HEK293 (cell line): ENCODE measurements at regions not wholly inside any gene's neighbourhood (a gene's known extent, or its start where the extent isn't known, plus 50 kb on each side); places are given as distances from the start of the nearest gene placed in this dataset.

Experiments
- CTCF ChIA-PET: fragments of 350-600 bp; formaldehyde crosslinking; extraction: SDS; loops from one replicate; lab custom pipeline; 2021; ENCODE audit warnings: antibody characterized with exemption; lab: Yijun Ruan, JAX
- POLR2A ChIA-PET: fragments of 300-600 bp; formaldehyde crosslinking; extraction: SDS; loops from one replicate; lab custom pipeline; 2020; ENCODE audit warnings: antibody characterized with exemption, inconsistent platforms; lab: Yijun Ruan, JAX
- H3K27ac ChIP-seq: fragments of 200-500 bp; sonication (Bioruptor generic); 2 replicates; pipeline ENCODE4 v1.5.1; 2014; ENCODE audit warnings: low read depth, low read length, control low read depth, inconsistent platforms; ENCODE audit errors: extremely low read depth
- H3K36me3 ChIP-seq, 2 experiments: fragments of 200-500 bp in 1 of 2; sonication (Bioruptor generic) in 1 of 2; 1 replicate in 1 of 2; 2 replicates in 1 of 2; pipeline ENCODE4 v1.5.1; 2014 to 2017; ENCODE audit warnings: inconsistent platforms in 2 of 2, low read length in 2 of 2; ENCODE audit not compliant: control insufficient read depth in 2 of 2, insufficient read depth in 1 of 2
- H3K4me1 ChIP-seq: fragments of 200-500 bp; sonication (Bioruptor generic); 2 replicates; pipeline ENCODE4 v1.5.1; 2014; ENCODE audit warnings: mild to moderate bottlenecking, low read length, inconsistent platforms; ENCODE audit not compliant: control insufficient read depth, insufficient read depth
- H3K4me3 ChIP-seq: 2 replicates; pipeline ENCODE4 v1.5.1; 2011; ENCODE audit warnings: low read depth, mild to moderate bottlenecking, control low read depth, low read length, moderate library complexity
- H3K9me3 ChIP-seq: fragments of 200-500 bp; sonication (Bioruptor generic); 2 replicates; pipeline ENCODE4 v1.5.1; 2014; ENCODE audit warnings: low read depth, low read length, inconsistent platforms; ENCODE audit not compliant: control insufficient read depth, insufficient read depth
- EGR2 ChIP-seq: fragments of 450-650 bp; formaldehyde crosslinking; IDR thresholded peaks from 2 replicates; pipeline ENCODE4 v1.5.1; 2016; ENCODE audit warnings: low read depth, missing biosample characterization, missing genetic modification characterization
- FEZF1 ChIP-seq: fragments of 450-650 bp; formaldehyde crosslinking; IDR thresholded peaks from 2 replicates; pipeline ENCODE4 v1.5.1; 2016; ENCODE audit warnings: missing biosample characterization, missing genetic modification characterization
- KLF8 ChIP-seq: fragments of 450-650 bp; formaldehyde crosslinking; IDR thresholded peaks from 2 replicates; pipeline ENCODE4 v1.5.1; 2016; ENCODE audit warnings: missing biosample characterization, missing genetic modification characterization
- MYNN ChIP-seq: fragments of 450-650 bp; formaldehyde crosslinking; IDR thresholded peaks from 2 replicates; pipeline ENCODE4 v1.5.1; 2016; ENCODE audit warnings: missing biosample characterization, missing genetic modification characterization, borderline replicate concordance
- SALL2 ChIP-seq: fragments of 450-650 bp; formaldehyde crosslinking; IDR thresholded peaks from 2 replicates; pipeline ENCODE4 v1.5.0; 2017; ENCODE audit warnings: missing biosample characterization, mild to moderate bottlenecking, missing genetic modification characterization, borderline replicate concordance
- SP3 ChIP-seq: fragments of 450-650 bp; formaldehyde crosslinking; IDR thresholded peaks from 2 replicates; pipeline ENCODE4 v1.5.1; 2016; ENCODE audit warnings: missing biosample characterization, missing genetic modification characterization
- ZFP3 ChIP-seq: fragments of 450-650 bp; formaldehyde crosslinking; IDR thresholded peaks from 2 replicates; pipeline ENCODE4 v1.5.1; 2016; ENCODE audit warnings: low read depth, missing biosample characterization, missing genetic modification characterization
- ZNF2 ChIP-seq: fragments of 450-650 bp; formaldehyde crosslinking; IDR thresholded peaks from 2 replicates; pipeline ENCODE4 v1.5.1; 2016; ENCODE audit warnings: missing biosample characterization, missing genetic modification characterization
- ZNF341 ChIP-seq: fragments of 450-650 bp; formaldehyde crosslinking; IDR thresholded peaks from 2 replicates; pipeline ENCODE4; 2016; ENCODE audit warnings: low read depth, missing biosample characterization, missing genetic modification characterization
- ZNF350 ChIP-seq: fragments of 450-650 bp; formaldehyde crosslinking; IDR thresholded peaks from 2 replicates; pipeline ENCODE4 v1.5.0; 2017; ENCODE audit warnings: missing biosample characterization, mild to moderate bottlenecking, missing genetic modification characterization
- ZNF560 ChIP-seq: fragments of 450-650 bp; formaldehyde crosslinking; IDR thresholded peaks from 2 replicates; pipeline ENCODE4 v1.5.1; 2017; ENCODE audit warnings: missing biosample characterization, missing genetic modification characterization, borderline replicate concordance
- ZNF664 ChIP-seq: fragments of 450-650 bp; formaldehyde crosslinking; IDR thresholded peaks from 2 replicates; pipeline ENCODE4 v1.5.1; 2016; ENCODE audit warnings: missing biosample characterization, missing genetic modification characterization
- ZNF777 ChIP-seq: fragments of 450-650 bp; formaldehyde crosslinking; IDR thresholded peaks from 2 replicates; pipeline ENCODE4 v1.5.1; 2017; ENCODE audit warnings: missing biosample characterization, missing genetic modification characterization, borderline replicate concordance
- ZNF791 ChIP-seq: fragments of 450-650 bp; formaldehyde crosslinking; IDR thresholded peaks from 2 replicates; pipeline ENCODE4 v1.5.1; 2016; ENCODE audit warnings: missing biosample characterization, missing genetic modification characterization
- TF ChIP-seq, protein P1 (sequence below): fragments of 450-650 bp; formaldehyde crosslinking; IDR thresholded peaks from 2 replicates; pipeline ENCODE4 v1.5.1; 2016; ENCODE audit warnings: missing biosample characterization, missing genetic modification characterization
- TF ChIP-seq, protein P2 (sequence below): fragments of 450-650 bp; formaldehyde crosslinking; IDR thresholded peaks from 2 replicates; pipeline ENCODE4 v1.5.1; 2016; ENCODE audit warnings: missing biosample characterization, missing genetic modification characterization
- TF ChIP-seq, protein P3 (sequence below): fragments of 450-650 bp; IDR thresholded peaks from 2 replicates; pipeline ENCODE4 v1.5.1; 2018; ENCODE audit warnings: missing biosample characterization, mild to moderate bottlenecking, missing genetic modification characterization
- TF ChIP-seq, protein P4 (sequence below): IDR thresholded peaks from 2 replicates; pipeline ENCODE4 v1.6.1; 2011; ENCODE audit warnings: mild to moderate bottlenecking, low read depth, low read length, borderline replicate concordance
- TF ChIP-seq, protein P5 (sequence below): fragments of 450-650 bp; formaldehyde crosslinking; IDR thresholded peaks from 2 replicates; pipeline ENCODE4 v1.5.1; 2016; ENCODE audit warnings: missing biosample characterization, missing genetic modification characterization, borderline replicate concordance
- TF ChIP-seq, protein P6 (sequence below): fragments of 450-650 bp; formaldehyde crosslinking; IDR thresholded peaks from 2 replicates; pipeline ENCODE4 v1.5.1; 2016; ENCODE audit warnings: missing biosample characterization, missing genetic modification characterization

DNA sequence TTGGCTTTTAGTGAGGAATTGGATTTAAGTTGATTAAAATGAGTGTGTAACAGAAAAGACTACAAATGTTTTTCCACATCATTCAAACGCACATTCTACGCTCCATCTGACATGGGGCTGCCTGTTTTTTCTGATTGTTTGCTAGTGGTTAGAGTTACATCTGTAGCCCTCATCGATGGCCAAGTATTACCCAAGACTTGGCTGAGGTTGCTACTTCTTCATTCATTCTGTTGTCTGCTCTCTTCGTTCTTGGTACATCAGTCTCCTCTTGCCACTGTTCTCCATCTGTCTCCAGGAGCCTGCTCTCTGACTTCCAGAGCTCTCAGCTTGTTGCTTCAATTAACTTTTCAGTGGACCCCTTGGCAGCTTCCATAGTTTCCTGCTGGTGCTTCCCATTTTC lies 1844.6 kb upstream of the TENM3 start:
- Histone ChIP-seq H3K4me1 (peaks cover 5% of the 10 kb centered on the region; the same call in 1 of the 2 replicates), H3K9me3 (no peaks in the 10 kb centered on the region), H3K4me3 (no peak overlapping the region), H3K27ac (no peak overlapping the region), H3K36me3 (no peaks in the 10 kb centered on the region)
- TF ChIP-seq SP3 (tag by site-specific recombination) (no peak), ZNF777 (no peak), SALL2 (tag by site-specific recombination) (no peak), ZNF664 (tag by site-specific recombination) (no peak), MYNN (no peak), ZNF791 (tag by site-specific recombination) (no peak), ZFP3 (tag by site-specific recombination) (no peak), FEZF1 (no peak), ZNF2 (tag by site-specific recombination) (no peak), EGR2 (tag by site-specific recombination) (no peak), ZNF341 (tag by site-specific recombination) (no peak)
- TF ChIP-seq, protein P1, sequence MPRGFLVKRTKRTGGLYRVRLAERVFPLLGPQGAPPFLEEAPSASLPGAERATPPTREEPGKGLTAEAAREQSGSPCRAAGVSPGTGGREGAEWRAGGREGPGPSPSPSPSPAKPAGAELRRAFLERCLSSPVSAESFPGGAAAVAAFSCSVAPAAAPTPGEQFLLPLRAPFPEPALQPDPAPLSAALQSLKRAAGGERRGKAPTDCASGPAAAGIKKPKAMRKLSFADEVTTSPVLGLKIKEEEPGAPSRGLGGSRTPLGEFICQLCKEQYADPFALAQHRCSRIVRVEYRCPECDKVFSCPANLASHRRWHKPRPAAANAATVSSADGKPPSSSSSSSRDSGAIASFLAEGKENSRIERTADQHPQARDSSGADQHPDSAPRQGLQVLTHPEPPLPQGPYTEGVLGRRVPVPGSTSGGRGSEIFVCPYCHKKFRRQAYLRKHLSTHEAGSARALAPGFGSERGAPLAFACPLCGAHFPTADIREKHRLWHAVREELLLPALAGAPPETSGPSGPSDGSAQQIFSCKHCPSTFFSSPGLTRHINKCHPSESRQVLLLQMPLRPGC (tag by site-specific recombination): no peak
- TF ChIP-seq, protein P2, sequence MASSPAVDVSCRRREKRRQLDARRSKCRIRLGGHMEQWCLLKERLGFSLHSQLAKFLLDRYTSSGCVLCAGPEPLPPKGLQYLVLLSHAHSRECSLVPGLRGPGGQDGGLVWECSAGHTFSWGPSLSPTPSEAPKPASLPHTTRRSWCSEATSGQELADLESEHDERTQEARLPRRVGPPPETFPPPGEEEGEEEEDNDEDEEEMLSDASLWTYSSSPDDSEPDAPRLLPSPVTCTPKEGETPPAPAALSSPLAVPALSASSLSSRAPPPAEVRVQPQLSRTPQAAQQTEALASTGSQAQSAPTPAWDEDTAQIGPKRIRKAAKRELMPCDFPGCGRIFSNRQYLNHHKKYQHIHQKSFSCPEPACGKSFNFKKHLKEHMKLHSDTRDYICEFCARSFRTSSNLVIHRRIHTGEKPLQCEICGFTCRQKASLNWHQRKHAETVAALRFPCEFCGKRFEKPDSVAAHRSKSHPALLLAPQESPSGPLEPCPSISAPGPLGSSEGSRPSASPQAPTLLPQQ (tag by site-specific recombination): no peak
- TF ChIP-seq, protein P3, sequence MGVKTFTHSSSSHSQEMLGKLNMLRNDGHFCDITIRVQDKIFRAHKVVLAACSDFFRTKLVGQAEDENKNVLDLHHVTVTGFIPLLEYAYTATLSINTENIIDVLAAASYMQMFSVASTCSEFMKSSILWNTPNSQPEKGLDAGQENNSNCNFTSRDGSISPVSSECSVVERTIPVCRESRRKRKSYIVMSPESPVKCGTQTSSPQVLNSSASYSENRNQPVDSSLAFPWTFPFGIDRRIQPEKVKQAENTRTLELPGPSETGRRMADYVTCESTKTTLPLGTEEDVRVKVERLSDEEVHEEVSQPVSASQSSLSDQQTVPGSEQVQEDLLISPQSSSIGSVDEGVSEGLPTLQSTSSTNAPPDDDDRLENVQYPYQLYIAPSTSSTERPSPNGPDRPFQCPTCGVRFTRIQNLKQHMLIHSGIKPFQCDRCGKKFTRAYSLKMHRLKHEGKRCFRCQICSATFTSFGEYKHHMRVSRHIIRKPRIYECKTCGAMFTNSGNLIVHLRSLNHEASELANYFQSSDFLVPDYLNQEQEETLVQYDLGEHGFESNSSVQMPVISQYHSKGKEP (tag by site-specific recombination): no peak
- TF ChIP-seq, protein P4, sequence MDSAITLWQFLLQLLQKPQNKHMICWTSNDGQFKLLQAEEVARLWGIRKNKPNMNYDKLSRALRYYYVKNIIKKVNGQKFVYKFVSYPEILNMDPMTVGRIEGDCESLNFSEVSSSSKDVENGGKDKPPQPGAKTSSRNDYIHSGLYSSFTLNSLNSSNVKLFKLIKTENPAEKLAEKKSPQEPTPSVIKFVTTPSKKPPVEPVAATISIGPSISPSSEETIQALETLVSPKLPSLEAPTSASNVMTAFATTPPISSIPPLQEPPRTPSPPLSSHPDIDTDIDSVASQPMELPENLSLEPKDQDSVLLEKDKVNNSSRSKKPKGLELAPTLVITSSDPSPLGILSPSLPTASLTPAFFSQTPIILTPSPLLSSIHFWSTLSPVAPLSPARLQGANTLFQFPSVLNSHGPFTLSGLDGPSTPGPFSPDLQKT: no peak
- POLR2A ChIA-PET: no interaction called here
- CTCF ChIA-PET: no interaction called here

DNA sequence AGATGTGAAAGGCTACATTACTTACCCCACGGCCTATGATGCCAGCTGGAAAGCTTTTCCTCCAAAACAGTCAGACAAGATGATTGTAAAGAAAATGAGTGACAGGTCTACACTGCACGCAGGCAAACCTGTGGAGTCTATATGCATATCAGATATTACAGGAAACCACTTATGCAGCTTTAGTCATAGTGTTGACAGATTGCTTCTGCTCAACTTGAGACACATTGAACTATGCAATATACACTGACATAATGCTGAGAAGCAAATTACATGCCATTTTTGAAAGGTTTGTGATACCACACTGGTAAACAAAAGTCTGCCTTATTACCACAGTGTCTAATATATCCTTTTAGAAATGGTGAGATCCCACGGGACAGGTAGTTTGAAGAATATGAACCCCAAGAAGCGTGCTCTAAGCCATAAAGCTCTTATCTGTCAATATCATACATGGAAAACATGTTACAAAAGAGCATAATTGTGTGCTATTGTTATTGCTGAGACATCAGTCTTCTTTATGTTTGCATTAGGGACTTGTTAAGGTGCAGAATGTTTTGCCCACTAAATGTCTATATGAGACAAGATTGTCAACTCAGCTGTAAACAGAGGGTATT lies 1835.8 kb upstream of the TENM3 start:
- ChIA-PET CTCF (no interaction called here), POLR2A (no interaction called here)
- no peaks in the 10 kb centered on the region for H3K36me3 ChIP-seq
- H3K4me3 ChIP-seq: no peak overlapping the region
- H3K9me3 ChIP-seq: no peaks in the 10 kb centered on the region
- H3K4me1 ChIP-seq: no peaks in the 10 kb centered on the region
- no peak overlapping the region for H3K27ac ChIP-seq
- TF ChIP-seq ZNF350 (no peak), ZNF560 (tag by site-specific recombination) (no peak), KLF8 (no peak)
- TF ChIP-seq, protein P5, sequence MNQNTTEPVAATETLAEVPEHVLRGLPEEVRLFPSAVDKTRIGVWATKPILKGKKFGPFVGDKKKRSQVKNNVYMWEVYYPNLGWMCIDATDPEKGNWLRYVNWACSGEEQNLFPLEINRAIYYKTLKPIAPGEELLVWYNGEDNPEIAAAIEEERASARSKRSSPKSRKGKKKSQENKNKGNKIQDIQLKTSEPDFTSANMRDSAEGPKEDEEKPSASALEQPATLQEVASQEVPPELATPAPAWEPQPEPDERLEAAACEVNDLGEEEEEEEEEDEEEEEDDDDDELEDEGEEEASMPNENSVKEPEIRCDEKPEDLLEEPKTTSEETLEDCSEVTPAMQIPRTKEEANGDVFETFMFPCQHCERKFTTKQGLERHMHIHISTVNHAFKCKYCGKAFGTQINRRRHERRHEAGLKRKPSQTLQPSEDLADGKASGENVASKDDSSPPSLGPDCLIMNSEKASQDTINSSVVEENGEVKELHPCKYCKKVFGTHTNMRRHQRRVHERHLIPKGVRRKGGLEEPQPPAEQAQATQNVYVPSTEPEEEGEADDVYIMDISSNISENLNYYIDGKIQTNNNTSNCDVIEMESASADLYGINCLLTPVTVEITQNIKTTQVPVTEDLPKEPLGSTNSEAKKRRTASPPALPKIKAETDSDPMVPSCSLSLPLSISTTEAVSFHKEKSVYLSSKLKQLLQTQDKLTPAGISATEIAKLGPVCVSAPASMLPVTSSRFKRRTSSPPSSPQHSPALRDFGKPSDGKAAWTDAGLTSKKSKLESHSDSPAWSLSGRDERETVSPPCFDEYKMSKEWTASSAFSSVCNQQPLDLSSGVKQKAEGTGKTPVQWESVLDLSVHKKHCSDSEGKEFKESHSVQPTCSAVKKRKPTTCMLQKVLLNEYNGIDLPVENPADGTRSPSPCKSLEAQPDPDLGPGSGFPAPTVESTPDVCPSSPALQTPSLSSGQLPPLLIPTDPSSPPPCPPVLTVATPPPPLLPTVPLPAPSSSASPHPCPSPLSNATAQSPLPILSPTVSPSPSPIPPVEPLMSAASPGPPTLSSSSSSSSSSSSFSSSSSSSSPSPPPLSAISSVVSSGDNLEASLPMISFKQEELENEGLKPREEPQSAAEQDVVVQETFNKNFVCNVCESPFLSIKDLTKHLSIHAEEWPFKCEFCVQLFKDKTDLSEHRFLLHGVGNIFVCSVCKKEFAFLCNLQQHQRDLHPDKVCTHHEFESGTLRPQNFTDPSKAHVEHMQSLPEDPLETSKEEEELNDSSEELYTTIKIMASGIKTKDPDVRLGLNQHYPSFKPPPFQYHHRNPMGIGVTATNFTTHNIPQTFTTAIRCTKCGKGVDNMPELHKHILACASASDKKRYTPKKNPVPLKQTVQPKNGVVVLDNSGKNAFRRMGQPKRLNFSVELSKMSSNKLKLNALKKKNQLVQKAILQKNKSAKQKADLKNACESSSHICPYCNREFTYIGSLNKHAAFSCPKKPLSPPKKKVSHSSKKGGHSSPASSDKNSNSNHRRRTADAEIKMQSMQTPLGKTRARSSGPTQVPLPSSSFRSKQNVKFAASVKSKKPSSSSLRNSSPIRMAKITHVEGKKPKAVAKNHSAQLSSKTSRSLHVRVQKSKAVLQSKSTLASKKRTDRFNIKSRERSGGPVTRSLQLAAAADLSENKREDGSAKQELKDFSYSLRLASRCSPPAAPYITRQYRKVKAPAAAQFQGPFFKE (tag by site-specific recombination): no peak
- TF ChIP-seq, protein P6, sequence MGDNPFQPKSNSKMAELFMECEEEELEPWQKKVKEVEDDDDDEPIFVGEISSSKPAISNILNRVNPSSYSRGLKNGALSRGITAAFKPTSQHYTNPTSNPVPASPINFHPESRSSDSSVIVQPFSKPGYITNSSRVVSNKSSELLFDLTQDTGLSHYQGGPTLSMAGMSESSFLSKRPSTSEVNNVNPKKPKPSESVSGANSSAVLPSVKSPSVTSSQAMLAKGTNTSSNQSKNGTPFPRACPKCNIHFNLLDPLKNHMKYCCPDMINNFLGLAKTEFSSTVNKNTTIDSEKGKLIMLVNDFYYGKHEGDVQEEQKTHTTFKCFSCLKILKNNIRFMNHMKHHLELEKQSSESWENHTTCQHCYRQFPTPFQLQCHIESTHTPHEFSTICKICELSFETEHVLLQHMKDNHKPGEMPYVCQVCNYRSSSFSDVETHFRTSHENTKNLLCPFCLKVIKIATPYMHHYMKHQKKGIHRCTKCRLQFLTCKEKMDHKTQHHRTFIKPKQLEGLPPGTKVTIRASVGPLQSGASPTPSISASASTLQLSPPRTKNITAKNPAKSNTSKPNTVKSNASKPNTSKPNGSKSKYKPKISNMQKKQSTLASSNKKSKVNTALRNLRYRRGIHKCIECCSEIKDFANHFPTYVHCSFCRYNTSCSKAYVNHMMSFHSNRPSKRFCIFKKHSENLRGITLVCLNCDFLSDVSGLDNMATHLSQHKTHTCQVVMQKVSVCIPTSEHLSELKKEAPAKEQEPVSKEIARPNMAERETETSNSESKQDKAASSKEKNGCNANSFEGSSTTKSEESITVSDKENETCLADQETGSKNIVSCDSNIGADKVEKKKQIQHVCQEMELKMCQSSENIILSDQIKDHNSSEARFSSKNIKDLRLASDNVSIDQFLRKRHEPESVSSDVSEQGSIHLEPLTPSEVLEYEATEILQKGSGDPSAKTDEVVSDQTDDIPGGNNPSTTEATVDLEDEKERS: no peak
